ENCODE measurements at regions not wholly inside any gene's neighbourhood (a gene's known extent, or its start where the extent isn't known, plus 50 kb on each side); places are given as distances from the start of the nearest gene placed in this dataset.

- Histone ChIP-seq H3K4me2 (ENCODE audit: unreplicated experiment) (no peak overlapping the region), H3K4me3 (no peak overlapping the region), H3K9me2 (ENCODE audit: insufficient read depth) (no peaks in the 10 kb centered on the region), H3K27me3 (replicated peaks; ENCODE audit: insufficient read depth) (no peaks in the 10 kb centered on the region), H3K9me3 (ENCODE audit: low read depth) (no peaks in the 10 kb centered on the region), H3K4me1 (ENCODE audit: insufficient read depth) (peaks cover 19% of the 10 kb centered on the region), H4K20me1 (ENCODE audit: insufficient read depth) (no peaks in the 10 kb centered on the region), H3K79me2 (ENCODE audit: insufficient read depth) (no peaks in the 10 kb centered on the region), H3K27ac (no peak overlapping the region), H3F3A (ENCODE audit: insufficient read depth) (peaks cover 18% of the 10 kb centered on the region; the same call in 1 of the 2 replicates), H2AFZ (no peak overlapping the region), H3K36me3 (ENCODE audit: low read depth) (no peaks in the 10 kb centered on the region), H3K9ac (no peak overlapping the region)
- DNase-seq = no peak
- WGBS, 2 experiments (ENCODE audit: low coverage in 1 of 2, low lambda C conversion rate in 2 of 2, missing lambda C conversion rate in 2 of 2) = 97 to 99% methylated on average over 5 to 7 of the region's 8 CpGs
- in situ Hi-C loops (cut with MboI) = loop anchor here (25.0 kb wide), 4 partner anchors 392 to 1542 kb away; partner anchors contain the start of gene KLF6
- TF ChIP-seq EZH2phosphoT487 (IDR thresholded peaks at IDR 0.05; ENCODE audit: insufficient read depth, low read depth) (no peak), EZH2 (IDR thresholded peaks at IDR 0.05; ENCODE audit: insufficient read depth, poor library complexity, severe bottlenecking) (no peak)
Measured at GRCh38 chr10:4754143-4754542, 71.9 kb upstream of the AKR1E2 start.

GRCh38 chr10:4751211-4751610 is 74.8 kb upstream of the AKR1E2 start:
- Histone ChIP-seq H3K27ac (no peak overlapping the region), H3K9me2 (ENCODE audit: insufficient read depth) (no peaks in the 10 kb centered on the region), H4K20me1 (ENCODE audit: insufficient read depth) (no peaks in the 10 kb centered on the region), H3K4me2 (ENCODE audit: unreplicated experiment) (no peak overlapping the region), H3F3A (ENCODE audit: insufficient read depth) (peaks cover 11% of the 10 kb centered on the region; the same call in 1 of the 2 replicates), H3K4me3 (no peak overlapping the region), H2AFZ (no peak overlapping the region), H3K9ac (no peak overlapping the region), H3K4me1 (ENCODE audit: insufficient read depth) (peaks cover 11% of the 10 kb centered on the region), H3K36me3 (ENCODE audit: low read depth) (no peaks in the 10 kb centered on the region), H3K9me3 (ENCODE audit: low read depth) (no peaks in the 10 kb centered on the region), H3K27me3 (replicated peaks; ENCODE audit: insufficient read depth) (no peaks in the 10 kb centered on the region), H3K79me2 (ENCODE audit: insufficient read depth) (no peaks in the 10 kb centered on the region)
- TF ChIP-seq EZH2phosphoT487 (IDR thresholded peaks at IDR 0.05; ENCODE audit: insufficient read depth, low read depth) = no peak
- TF ChIP-seq EZH2 (IDR thresholded peaks at IDR 0.05; ENCODE audit: insufficient read depth, poor library complexity, severe bottlenecking) = no peak
- no peak for DNase-seq
- in situ Hi-C loops (cut with MboI) = loop anchor here (25.0 kb wide), 4 partner anchors 389 to 1539 kb away; partner anchors contain the start of gene KLF6
- WGBS, 2 experiments (ENCODE audit: low coverage in 1 of 2, low lambda C conversion rate in 2 of 2, missing lambda C conversion rate in 2 of 2) = 89 to 98% methylated on average over 2 of the region's 2 CpGs

- Histone ChIP-seq H4K20me1 (ENCODE audit: insufficient read depth) (no peaks in the 10 kb centered on the region), H3K79me2 (ENCODE audit: insufficient read depth) (no peaks in the 10 kb centered on the region), H3K27ac (no peak overlapping the region), H3K4me2 (ENCODE audit: unreplicated experiment) (no peak overlapping the region), H3K36me3 (ENCODE audit: low read depth) (no peaks in the 10 kb centered on the region), H3K9me2 (ENCODE audit: insufficient read depth) (no peaks in the 10 kb centered on the region), H3K4me3 (no peak overlapping the region), H3K9ac (no peak overlapping the region), H3K27me3 (replicated peaks; ENCODE audit: insufficient read depth) (no peaks in the 10 kb centered on the region), H3F3A (ENCODE audit: insufficient read depth) (peaks cover 11% of the 10 kb centered on the region; the same call in 1 of the 2 replicates), H3K9me3 (ENCODE audit: low read depth) (no peaks in the 10 kb centered on the region), H2AFZ (no peak overlapping the region), H3K4me1 (ENCODE audit: insufficient read depth) (0 out of 2 replicates have a peak, but pooled peaks cover 4% of the 10 kb centered on the region)
- in situ Hi-C loops (cut with MboI) = no loop called here
- WGBS, 2 experiments (ENCODE audit: low coverage in 1 of 2, low lambda C conversion rate in 2 of 2, missing lambda C conversion rate in 2 of 2) = 98 to 100% methylated on average over 4 of the region's 4 CpGs
- TF ChIP-seq EZH2 (IDR thresholded peaks at IDR 0.05; ENCODE audit: insufficient read depth, poor library complexity, severe bottlenecking) (no peak), EZH2phosphoT487 (IDR thresholded peaks at IDR 0.05; ENCODE audit: insufficient read depth, low read depth) (no peak)
- no peak for DNase-seq
Measured at GRCh38 chr10:4749271-4749574, 76.8 kb upstream of the AKR1E2 start.

- Histone ChIP-seq H2AFZ (no peak overlapping the region), H3K4me3 (no peak overlapping the region), H3K27ac (no peak overlapping the region), H3K27me3 (replicated peaks; ENCODE audit: insufficient read depth) (no peaks in the 10 kb centered on the region), H3K9ac (no peak overlapping the region), H3K4me2 (ENCODE audit: unreplicated experiment) (no peak overlapping the region), H3K9me2 (ENCODE audit: insufficient read depth) (no peaks in the 10 kb centered on the region), H3F3A (ENCODE audit: insufficient read depth) (peaks cover 11% of the 10 kb centered on the region; the same call in 1 of the 2 replicates), H3K36me3 (ENCODE audit: low read depth) (no peaks in the 10 kb centered on the region), H3K4me1 (ENCODE audit: insufficient read depth) (0 out of 2 replicates have a peak, but pooled peaks cover 4% of the 10 kb centered on the region), H4K20me1 (ENCODE audit: insufficient read depth) (no peaks in the 10 kb centered on the region), H3K9me3 (ENCODE audit: low read depth) (no peaks in the 10 kb centered on the region), H3K79me2 (ENCODE audit: insufficient read depth) (no peaks in the 10 kb centered on the region)
- DNase-seq = no peak
- in situ Hi-C loops (cut with MboI) = no loop called here
- TF ChIP-seq EZH2 (IDR thresholded peaks at IDR 0.05; ENCODE audit: insufficient read depth, poor library complexity, severe bottlenecking) (no peak), EZH2phosphoT487 (IDR thresholded peaks at IDR 0.05; ENCODE audit: insufficient read depth, low read depth) (no peak)
- WGBS, 2 experiments (ENCODE audit: low coverage in 1 of 2, low lambda C conversion rate in 2 of 2, missing lambda C conversion rate in 2 of 2) = 84 to 86% methylated on average over 4 of the region's 4 CpGs
Measured at GRCh38 chr10:4748491-4749270, 77.3 kb upstream of the AKR1E2 start.
